Neural progenitor cell (in vitro differentiated cells): ENCODE measurements at regions not wholly inside any gene's neighbourhood (a gene's known extent, or its start where the extent isn't known, plus 50 kb on each side); places are given as distances from the start of the nearest gene placed in this dataset.
A peak's percentile ranks its signal among the peaks of the same experiment; 100 is the strongest.

Experiments used
- DNase-seq: peaks from one replicate; pipeline ENCODE4 v3.0.0-alpha.2; 2016; ENCODE audit warnings: low spot score
- H2AFZ ChIP-seq: fragments of 200-600 bp; sonication (generic); replicated peaks from 2 replicates; pipeline ENCODE4 v1.6.1; 2016; ENCODE audit warnings: antibody characterized with exemption
- H3F3A ChIP-seq: fragments of 200-600 bp; sonication (generic); 2 replicates; pipeline ENCODE4 v1.6.1; 2016; ENCODE audit warnings: antibody characterized with exemption, low read depth
- H3K27ac ChIP-seq: fragments of 200-600 bp; sonication (generic); 2 replicates; pipeline ENCODE4 v1.5.1; 2016; ENCODE audit warnings: mild to moderate bottlenecking
- H3K27me3 ChIP-seq: fragments of 200-600 bp; sonication (generic); 2 replicates; pipeline ENCODE4 v1.6.1; 2016; ENCODE audit warnings: mild to moderate bottlenecking, moderate library complexity
- H3K36me3 ChIP-seq: fragments of 200-600 bp; sonication (generic); 2 replicates; pipeline ENCODE4 v1.5.1; 2016
- H3K4me1 ChIP-seq: fragments of 200-600 bp; sonication (generic); 2 replicates; pipeline ENCODE4 v1.6.1; 2016; ENCODE audit warnings: mixed run types
- H3K4me2 ChIP-seq: fragments of 200-600 bp; sonication (generic); 2 replicates; pipeline ENCODE4 v1.6.1; 2016
- H3K4me3 ChIP-seq: fragments of 200-600 bp; sonication (generic); 2 replicates; pipeline ENCODE4 v1.5.1; 2016
- H3K79me2 ChIP-seq: fragments of 200-600 bp; sonication (generic); 2 replicates; pipeline ENCODE4 v1.6.1; 2016; ENCODE audit warnings: low read depth
- H3K9ac ChIP-seq: fragments of 200-600 bp; sonication (generic); 2 replicates; pipeline ENCODE4 v1.6.1; 2016
- H3K9me3 ChIP-seq: fragments of 200-600 bp; sonication (generic); 2 replicates; pipeline ENCODE4 v1.5.1; 2016; ENCODE audit warnings: low read depth
- H4K20me1 ChIP-seq: fragments of 200-600 bp; sonication (generic); 2 replicates; pipeline ENCODE4 v1.6.1; 2016; ENCODE audit warnings: low read depth
- H3K27ac Mint-ChIP-seq: 3 replicates; pipeline ENCODE4 v1.8.0; 2021; ENCODE audit warnings: mixed read lengths
- H3K27me3 Mint-ChIP-seq: 2 replicates; pipeline ENCODE4 v1.8.0; 2022; ENCODE audit warnings: low read depth, mild to moderate bottlenecking, inconsistent platforms, moderate library complexity, mixed read lengths; ENCODE audit not compliant: insufficient read depth
- H3K36me3 Mint-ChIP-seq: 3 replicates; pipeline ENCODE4 v1.8.0; 2021; ENCODE audit warnings: mixed read lengths
- H3K4me1 Mint-ChIP-seq: 3 replicates; pipeline ENCODE4 v1.8.0; 2021; ENCODE audit warnings: mixed read lengths
- H3K4me3 Mint-ChIP-seq: 3 replicates; pipeline ENCODE4 v1.8.0; 2021; ENCODE audit warnings: mild to moderate bottlenecking, moderate library complexity, mixed read lengths
- H3K9me3 Mint-ChIP-seq: 3 replicates; pipeline ENCODE4 v1.8.0; 2020; ENCODE audit warnings: mixed read lengths
- CTCF ChIP-seq: fragments of 200-600 bp; sonication (generic); IDR thresholded peaks from 2 replicates; pipeline ENCODE4 v1.5.1; 2017; ENCODE audit warnings: antibody characterized with exemption, mild to moderate bottlenecking
- EZH2 ChIP-seq: fragments of 200-600 bp; sonication (generic); IDR thresholded peaks from 2 replicates; pipeline ENCODE4 v1.6.1; 2017; ENCODE audit warnings: antibody characterized with exemption, mild to moderate bottlenecking, moderate library complexity
- EZH2phosphoT487 ChIP-seq: fragments of 200-600 bp; sonication (generic); IDR thresholded peaks from 2 replicates; pipeline ENCODE4 v1.6.1; 2017; ENCODE audit warnings: antibody characterized with exemption

DNA sequence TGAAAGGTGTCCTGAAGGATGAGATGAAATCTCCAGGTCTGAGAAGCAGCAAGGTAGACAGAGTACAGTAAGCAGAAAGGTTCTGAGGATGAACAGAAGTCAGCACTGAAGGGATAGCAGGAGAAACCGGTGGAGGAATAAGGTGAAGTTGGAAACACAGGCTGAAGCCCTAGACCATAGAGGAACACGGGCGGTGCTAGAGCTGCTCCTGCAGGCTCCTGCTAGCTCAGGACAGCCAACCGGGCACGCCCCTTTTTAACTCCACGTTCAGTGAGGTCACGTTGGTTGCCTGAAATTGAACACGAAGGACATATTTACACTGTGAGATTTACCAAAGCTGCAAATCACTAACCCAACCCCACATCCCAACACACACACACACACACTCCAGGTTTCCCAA is 1886.4 kb upstream of the AGA start:
- no peak overlapping the region for H3K4me3 ChIP-seq
- H3K27me3 ChIP-seq, result no peaks in the 10 kb centered on the region
- H3K9ac ChIP-seq, result no peak overlapping the region
- Mint-ChIP-seq H3K36me3 (no peaks in the 10 kb centered on the region), H3K27me3 (no peaks in the 10 kb centered on the region), H3K4me1 (peaks cover 5% of the 10 kb centered on the region), H3K9me3 (no peaks in the 10 kb centered on the region), H3K4me3 (no peak overlapping the region), H3K27ac (no peak overlapping the region)
- no peaks in the 10 kb centered on the region for H3K9me3 ChIP-seq
- no peaks in the 10 kb centered on the region for H3F3A ChIP-seq
- no peak overlapping the region for H3K4me2 ChIP-seq
- no peak for DNase-seq
- H3K79me2 ChIP-seq, result no peaks in the 10 kb centered on the region
- H3K36me3 ChIP-seq, result no peaks in the 10 kb centered on the region
- H4K20me1 ChIP-seq, result no peaks in the 10 kb centered on the region
- peak overlapping the region; percentile 61 for H2AFZ ChIP-seq
- H3K27ac ChIP-seq, result no peak overlapping the region
- TF ChIP-seq CTCF (no peak), EZH2phosphoT487 (no peak), EZH2 (no peak)
- no peaks in the 10 kb centered on the region for H3K4me1 ChIP-seq

DNA sequence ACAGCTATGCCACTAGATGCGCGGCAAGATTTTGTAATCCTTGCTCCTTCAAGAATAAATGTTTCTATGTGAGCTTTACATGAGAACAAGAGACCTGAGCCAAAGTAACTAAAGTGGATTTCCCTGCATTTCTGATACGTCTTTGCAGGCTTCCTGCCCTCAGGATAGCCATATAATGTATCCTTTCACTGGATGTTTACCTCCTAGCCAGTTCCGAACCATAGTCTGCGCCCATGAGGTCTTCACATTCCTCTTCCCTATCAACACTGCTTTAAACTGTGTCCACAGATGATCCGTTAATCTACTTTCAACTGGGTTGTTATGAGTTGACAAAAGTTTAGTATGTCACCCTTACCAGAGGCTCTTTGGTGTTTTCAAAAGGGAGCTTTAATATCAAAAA is 1889.1 kb upstream of the AGA start:
- Histone ChIP-seq H3K9ac (no peak overlapping the region), H3K79me2 (no peaks in the 10 kb centered on the region), H2AFZ (no peak overlapping the region), H3K4me3 (no peak overlapping the region), H3K36me3 (no peaks in the 10 kb centered on the region), H3F3A (no peaks in the 10 kb centered on the region), H3K4me1 (peaks cover 5% of the 10 kb centered on the region), H3K9me3 (no peaks in the 10 kb centered on the region), H3K27ac (no peak overlapping the region), H4K20me1 (no peaks in the 10 kb centered on the region), H3K4me2 (no peak overlapping the region), H3K27me3 (no peaks in the 10 kb centered on the region)
- Mint-ChIP-seq H3K36me3 (no peaks in the 10 kb centered on the region), H3K27ac (peak overlapping the region; percentile 82), H3K4me3 (no peak overlapping the region), H3K9me3 (no peaks in the 10 kb centered on the region), H3K27me3 (no peaks in the 10 kb centered on the region), H3K4me1 (peaks cover 5% of the 10 kb centered on the region)
- TF ChIP-seq EZH2phosphoT487 (no peak), CTCF (no peak), EZH2 (no peak)
- no peak for DNase-seq

- H3K9me3 Mint-ChIP-seq, result no peaks in the 10 kb centered on the region
- no peaks in the 10 kb centered on the region for H3K27me3 Mint-ChIP-seq
- Histone ChIP-seq H3K9ac (no peak overlapping the region), H3K27ac (no peak overlapping the region), H3K36me3 (no peaks in the 10 kb centered on the region), H3K4me2 (no peak overlapping the region), H3K27me3 (no peaks in the 10 kb centered on the region), H3K4me3 (no peak overlapping the region), H4K20me1 (no peaks in the 10 kb centered on the region), H3K4me1 (no peaks in the 10 kb centered on the region), H3F3A (no peaks in the 10 kb centered on the region), H3K79me2 (no peaks in the 10 kb centered on the region), H2AFZ (no peak overlapping the region), H3K9me3 (no peaks in the 10 kb centered on the region)
- no peak for DNase-seq
- H3K4me3 Mint-ChIP-seq, result no peak overlapping the region
- TF ChIP-seq CTCF, result no peak
- no peak overlapping the region for H3K27ac Mint-ChIP-seq
- no peaks in the 10 kb centered on the region for H3K36me3 Mint-ChIP-seq
- H3K4me1 Mint-ChIP-seq, result no peaks in the 10 kb centered on the region
These were observed 1902.6 kb upstream of the AGA start for GRCh38 chr4:179344861-179345260.

- no peaks in the 10 kb centered on the region for H3K9me3 Mint-ChIP-seq
These were observed 1910.0 kb upstream of the AGA start for GRCh38 chr4:179352221-179352620.

More at GRCh38 chr4:179352221-179352620, 1910.0 kb upstream of the AGA start:
- H3K4me2 ChIP-seq, result no peak overlapping the region
- H3K4me1 ChIP-seq, result no peaks in the 10 kb centered on the region
- H3K79me2 ChIP-seq, result no peaks in the 10 kb centered on the region
- Mint-ChIP-seq H3K4me1 (no peaks in the 10 kb centered on the region), H3K4me3 (no peak overlapping the region), H3K27me3 (no peaks in the 10 kb centered on the region), H3K27ac (no peak overlapping the region), H3K36me3 (no peaks in the 10 kb centered on the region)
- H2AFZ ChIP-seq, result no peak overlapping the region
- H3F3A ChIP-seq, result no peaks in the 10 kb centered on the region
- H3K36me3 ChIP-seq, result no peaks in the 10 kb centered on the region
- peak; percentile 49 for DNase-seq
- H3K9me3 ChIP-seq, result no peaks in the 10 kb centered on the region
- H3K9ac ChIP-seq, result no peak overlapping the region
- no peak overlapping the region for H3K4me3 ChIP-seq
- no peaks in the 10 kb centered on the region for H4K20me1 ChIP-seq
- no peak overlapping the region for H3K27ac ChIP-seq
- TF ChIP-seq CTCF (no peak), EZH2 (no peak), EZH2phosphoT487 (no peak)
- no peaks in the 10 kb centered on the region for H3K27me3 ChIP-seq
